Ecto neural progenitor cell (in vitro differentiated cells): ENCODE measurements at regions not wholly inside any gene's neighbourhood (a gene's known extent, or its start where the extent isn't known, plus 50 kb on each side); places are given as distances from the start of the nearest gene placed in this dataset.
"Not testable (repeated sequence)": the region's sequence is repeated elsewhere in the genome, so short reads cannot be mapped to it uniquely, and the experiment has no call there.

Experiments
- DNase-seq: peaks from one replicate; pipeline ENCODE4 v3.0.0-alpha.2; 2018; ENCODE audit warnings: low spot score

- DNase-seq = no peak
Observed at GRCh38 chr6:9307786-9308185, 872.4 kb upstream of the SLC35B3 start.

- no peak for DNase-seq
Observed at GRCh38 chr6:9307187-9307586, 871.8 kb upstream of the SLC35B3 start.

- DNase-seq = no peak
Observed at GRCh38 chr6:9295644-9296043, 860.3 kb upstream of the SLC35B3 start.

GRCh38 chr6:9292975-9293374, 857.6 kb upstream of the SLC35B3 start:
- no peak for DNase-seq

GRCh38 chr6:9290342-9290741, 855.0 kb upstream of the SLC35B3 start:
- DNase-seq = not testable (repeated sequence)

GRCh38 chr6:9272671-9273070, 837.3 kb upstream of the SLC35B3 start:
- no peak for DNase-seq

GRCh38 chr6:9266741-9267140, 831.4 kb upstream of the SLC35B3 start:
- no peak for DNase-seq

GRCh38 chr6:9257215-9257614, 821.9 kb upstream of the SLC35B3 start:
- no peak for DNase-seq

- DNase-seq = no peak
Observed at GRCh38 chr6:9254251-9254650, 818.9 kb upstream of the SLC35B3 start.

GRCh38 chr6:9252799-9253198, 817.5 kb upstream of the SLC35B3 start:
- DNase-seq = peak; percentile 51

- DNase-seq = peak; percentile 60
Observed at GRCh38 chr6:9250852-9251251, 815.5 kb upstream of the SLC35B3 start.

- no peak for DNase-seq
Observed at GRCh38 chr6:9248133-9248532, 812.8 kb upstream of the SLC35B3 start.

- no peak for DNase-seq
Observed at GRCh38 chr6:9240861-9241260, 805.5 kb upstream of the SLC35B3 start.

- no peak for DNase-seq
Observed at GRCh38 chr6:9236443-9236842, 801.1 kb upstream of the SLC35B3 start.

GRCh38 chr6:9233686-9234085, 798.3 kb upstream of the SLC35B3 start:
- DNase-seq = no peak

GRCh38 chr6:9233226-9233625, 797.9 kb upstream of the SLC35B3 start:
- no peak for DNase-seq

- no peak for DNase-seq
Observed at GRCh38 chr6:9225441-9225871, 790.1 kb upstream of the SLC35B3 start.

GRCh38 chr6:9224539-9224938, 789.2 kb upstream of the SLC35B3 start:
- DNase-seq = no peak

- not testable (repeated sequence) for DNase-seq
Observed at GRCh38 chr6:9213717-9214116, 778.4 kb upstream of the SLC35B3 start.

GRCh38 chr6:9208966-9209365, 773.6 kb upstream of the SLC35B3 start:
- no peak for DNase-seq

GRCh38 chr6:9205645-9206044, 770.3 kb upstream of the SLC35B3 start:
- DNase-seq = no peak

GRCh38 chr6:9204171-9204570, 768.8 kb upstream of the SLC35B3 start:
- DNase-seq = no peak

- no peak for DNase-seq
Observed at GRCh38 chr6:9200712-9201111, 765.4 kb upstream of the SLC35B3 start.

- no peak for DNase-seq
Observed at GRCh38 chr6:9197726-9198125, 762.4 kb upstream of the SLC35B3 start.

GRCh38 chr6:9195322-9195721, 760.0 kb upstream of the SLC35B3 start:
- no peak for DNase-seq
